ENCODE measurements at regions not wholly inside any gene's neighbourhood (a gene's known extent, or its start where the extent isn't known, plus 50 kb on each side); places are given as distances from the start of the nearest gene placed in this dataset.

GRCh38 chr17:74107107-74107506 lies 96.4 kb upstream of the RPL38 start:
- Mint-ChIP-seq H3K27me3 (peaks cover 27% of the 10 kb centered on the region), H3K4me3 (no peak overlapping the region), H3K9me3 (no peaks in the 10 kb centered on the region), H3K36me3 (ENCODE audit: low read depth) (no peaks in the 10 kb centered on the region), H3K27ac (no peak overlapping the region), H3K4me1 (ENCODE audit: low read depth) (no peaks in the 10 kb centered on the region)
- ATAC-seq (ENCODE audit: poor library complexity) (no peak), DNase-seq (no peak)
- POLR2A ChIA-PET = no interaction called here
- Histone ChIP-seq H3K4me3 (ENCODE audit: low read length) (no peak overlapping the region), H3K27me3 (ENCODE audit: control insufficient read depth in 1 of 2, insufficient read depth in 2 of 2, low read length in 2 of 2) (peaks cover 8 to 9% of the 10 kb centered on the region in 2 experiments), H3K36me3 (ENCODE audit: insufficient read depth, low read length) (no peaks in the 10 kb centered on the region), H3K9me3 (ENCODE audit: control insufficient read depth in 1 of 2, insufficient read depth in 1 of 2, low read length in 2 of 2) (peaks cover 0 to 3% of the 10 kb centered on the region in 2 experiments), H3K4me1 (ENCODE audit: insufficient read depth, low read length) (no peaks in the 10 kb centered on the region), H3K27ac (ENCODE audit: low read depth in 1 of 2, low read length in 2 of 2) (no peak overlapping the region)
- CTCF ChIA-PET = no interaction called here
- no peak for TF ChIP-seq CTCF (IDR thresholded peaks at IDR 0.05)
- intact Hi-C loops (cut with DNase I, micrococcal nuclease) = no loop called here

- ChIA-PET CTCF (no interaction called here), POLR2A (no interaction called here)
- ATAC-seq (ENCODE audit: poor library complexity) (no peak), DNase-seq (no peak)
- H3K36me3 ChIP-seq (ENCODE audit: insufficient read depth, low read length) = no peaks in the 10 kb centered on the region
- peaks cover 0 to 6% of the 10 kb centered on the region in 2 experiments for H3K9me3 ChIP-seq (ENCODE audit: control insufficient read depth in 1 of 2, insufficient read depth in 1 of 2, low read length in 2 of 2)
- no peaks in the 10 kb centered on the region for H3K36me3 Mint-ChIP-seq (ENCODE audit: low read depth)
- peaks cover 8 to 9% of the 10 kb centered on the region in 2 experiments for H3K27me3 ChIP-seq (ENCODE audit: control insufficient read depth in 1 of 2, insufficient read depth in 2 of 2, low read length in 2 of 2)
- intact Hi-C loops (cut with DNase I, micrococcal nuclease) = no loop called here
- no peak overlapping the region for H3K27ac ChIP-seq (ENCODE audit: low read depth in 1 of 2, low read length in 2 of 2)
- TF ChIP-seq CTCF (IDR thresholded peaks at IDR 0.05) = no peak
- no peak overlapping the region for H3K4me3 ChIP-seq (ENCODE audit: low read length)
- H3K4me1 Mint-ChIP-seq (ENCODE audit: low read depth) = no peaks in the 10 kb centered on the region
- no peak overlapping the region for H3K4me3 Mint-ChIP-seq
- no peaks in the 10 kb centered on the region for H3K9me3 Mint-ChIP-seq
- H3K27ac Mint-ChIP-seq = no peak overlapping the region
- H3K4me1 ChIP-seq (ENCODE audit: insufficient read depth, low read length) = no peaks in the 10 kb centered on the region
- H3K27me3 Mint-ChIP-seq = peaks cover 16% of the 10 kb centered on the region
Observed at GRCh38 chr17:74108126-74108705, 95.3 kb upstream of the RPL38 start.

- ATAC-seq (ENCODE audit: poor library complexity) = no peak
- TF ChIP-seq CTCF (IDR thresholded peaks at IDR 0.05) = no peak
- no peak overlapping the region for H3K27ac Mint-ChIP-seq
- CTCF ChIA-PET = no interaction called here
- H3K4me3 Mint-ChIP-seq = no peak overlapping the region
- no peak overlapping the region for H3K27ac ChIP-seq (ENCODE audit: low read depth in 1 of 2, low read length in 2 of 2)
- peaks cover 9% of the 10 kb centered on the region for H3K27me3 Mint-ChIP-seq
- H3K36me3 ChIP-seq (ENCODE audit: insufficient read depth, low read length) = no peaks in the 10 kb centered on the region
- H3K27me3 ChIP-seq (ENCODE audit: control insufficient read depth in 1 of 2, insufficient read depth in 2 of 2, low read length in 2 of 2) = peaks cover 4 to 10% of the 10 kb centered on the region in 2 experiments
- H3K4me1 Mint-ChIP-seq (ENCODE audit: low read depth) = no peaks in the 10 kb centered on the region
- no peaks in the 10 kb centered on the region for H3K9me3 Mint-ChIP-seq
- H3K4me1 ChIP-seq (ENCODE audit: insufficient read depth, low read length) = no peaks in the 10 kb centered on the region
- POLR2A ChIA-PET = no interaction called here
- intact Hi-C loops (cut with DNase I, micrococcal nuclease) = no loop called here
- H3K9me3 ChIP-seq (ENCODE audit: control insufficient read depth in 1 of 2, insufficient read depth in 1 of 2, low read length in 2 of 2) = peaks cover 0 to 15% of the 10 kb centered on the region in 2 experiments
- no peak overlapping the region for H3K4me3 ChIP-seq (ENCODE audit: low read length)
- no peak for DNase-seq
- no peaks in the 10 kb centered on the region for H3K36me3 Mint-ChIP-seq (ENCODE audit: low read depth)
Observed at GRCh38 chr17:74110467-74110866, 93.0 kb upstream of the RPL38 start.

All from CD4-positive, alpha-beta T cell (primary cell).